Endometrium (tissue), 2 donors: ENCODE measurements at regions not wholly inside any gene's neighbourhood (a gene's known extent, or its start where the extent isn't known, plus 50 kb on each side); places are given as distances from the start of the nearest gene placed in this dataset.
"Not testable (repeated sequence)": the region's sequence is repeated elsewhere in the genome, so short reads cannot be mapped to it uniquely, and the experiment has no call there.

Experiments used
- FAIRE-seq: peaks from 2 replicates; lab custom pipeline; 2012; peaks lifted over from hg19 to GRCh38; lab: Jason Lieb, UNC
- donor health status: control.
- donor health status: control.

DNA sequence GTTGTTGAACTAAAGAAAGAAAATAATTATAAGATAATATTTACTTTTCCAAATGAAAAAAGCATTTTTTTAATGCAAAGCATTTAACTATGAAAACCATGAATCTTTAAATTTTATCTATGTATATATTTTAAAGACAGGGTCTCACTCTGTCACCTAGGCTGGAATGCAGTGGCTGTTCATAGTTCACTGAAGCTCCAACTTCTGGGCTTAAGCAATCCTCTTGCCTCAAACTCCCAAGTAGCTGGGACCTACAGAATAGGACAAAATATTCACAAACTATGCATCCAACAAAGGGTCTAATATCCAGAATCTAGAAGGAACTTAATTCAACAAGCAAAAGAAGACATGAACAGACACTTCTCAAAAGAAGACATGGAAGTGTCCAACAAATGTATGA, 55.9 kb upstream of the ALB start:
- FAIRE-seq = no peak

DNA sequence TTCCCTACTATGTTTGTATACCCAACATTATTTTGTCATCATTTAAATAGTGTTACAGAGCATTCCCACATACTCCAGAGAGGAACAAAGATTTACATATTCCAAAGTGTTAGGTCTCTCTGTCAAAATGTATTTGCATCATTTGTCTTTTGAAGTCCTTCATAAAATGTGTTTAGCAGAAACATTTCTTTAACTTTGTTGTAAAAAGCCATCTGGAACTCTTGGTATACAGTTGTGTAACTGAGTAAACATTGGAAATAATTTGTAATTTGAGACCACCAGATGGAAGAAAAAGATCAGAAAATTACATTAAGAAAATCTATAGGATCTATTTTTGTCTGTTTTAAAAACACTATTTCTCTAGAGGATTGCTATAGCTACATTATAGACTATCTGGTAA, 56.6 kb upstream of the ALB start:
- no peak for FAIRE-seq

DNA sequence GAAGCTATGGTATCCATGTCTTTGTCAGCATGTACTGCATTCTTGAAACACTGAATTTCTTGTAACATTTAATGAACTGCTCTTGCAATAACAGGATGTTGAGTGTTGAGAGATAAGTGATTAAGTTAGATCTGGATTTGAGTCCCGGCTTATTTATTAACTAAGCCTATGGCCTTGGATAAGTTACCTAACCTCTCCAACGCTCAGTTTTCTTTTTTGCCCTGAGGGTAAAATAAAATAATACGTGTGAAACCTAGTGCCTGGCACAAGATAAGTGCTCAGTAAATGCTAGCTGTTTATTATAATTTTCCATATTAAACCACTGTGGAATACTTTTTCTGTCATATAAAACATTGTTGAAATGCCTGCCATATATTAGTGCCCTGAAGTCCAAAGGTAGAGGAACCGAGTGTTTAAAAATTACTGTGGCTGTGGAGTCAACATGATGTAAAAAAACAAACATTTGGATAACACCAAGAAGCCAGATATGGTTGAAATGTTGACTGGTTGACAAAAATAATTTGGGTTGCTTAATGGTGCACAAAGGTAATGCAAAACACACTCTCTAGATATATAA, 58.6 kb upstream of the ALB start:
- no peak for FAIRE-seq

DNA sequence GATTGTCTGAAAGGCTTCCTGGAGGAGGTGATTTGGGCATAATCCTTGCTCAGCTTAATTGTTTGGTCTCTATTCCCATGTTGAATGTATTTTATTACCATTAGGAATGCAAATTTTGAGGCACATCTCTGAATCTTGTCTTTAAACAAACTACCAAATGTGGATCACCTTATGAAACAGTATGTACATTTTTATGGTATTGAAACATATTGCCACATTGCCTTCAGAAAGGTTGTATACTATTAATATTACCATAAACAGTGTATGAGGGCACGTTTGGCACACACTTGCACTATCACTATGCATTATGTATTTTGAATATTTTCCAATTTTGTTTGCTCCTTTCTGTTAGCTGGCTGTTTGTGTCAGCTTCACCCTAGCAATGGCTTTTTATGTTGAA, 60.0 kb upstream of the ALB start:
- no peak for FAIRE-seq

DNA sequence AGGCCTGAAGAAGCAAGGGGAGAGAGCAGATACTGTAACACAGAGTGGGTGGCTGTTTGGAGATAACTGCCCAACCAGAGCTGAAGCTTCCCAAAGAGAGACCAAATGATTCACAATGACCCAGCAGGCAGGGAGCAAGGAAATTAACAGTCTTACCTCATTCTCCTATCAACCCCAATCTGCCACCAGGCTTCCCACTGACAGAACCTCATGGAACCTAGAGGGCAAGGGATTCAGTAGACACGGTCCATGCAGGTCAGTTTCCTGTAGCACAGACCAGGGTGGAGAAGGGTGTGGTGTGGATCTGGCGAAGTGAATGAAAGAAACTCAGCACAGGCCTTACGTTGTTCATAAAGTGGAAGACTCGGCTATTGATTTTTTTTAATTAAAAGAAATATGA, 60.7 kb upstream of the ALB start:
- FAIRE-seq = no peak

DNA sequence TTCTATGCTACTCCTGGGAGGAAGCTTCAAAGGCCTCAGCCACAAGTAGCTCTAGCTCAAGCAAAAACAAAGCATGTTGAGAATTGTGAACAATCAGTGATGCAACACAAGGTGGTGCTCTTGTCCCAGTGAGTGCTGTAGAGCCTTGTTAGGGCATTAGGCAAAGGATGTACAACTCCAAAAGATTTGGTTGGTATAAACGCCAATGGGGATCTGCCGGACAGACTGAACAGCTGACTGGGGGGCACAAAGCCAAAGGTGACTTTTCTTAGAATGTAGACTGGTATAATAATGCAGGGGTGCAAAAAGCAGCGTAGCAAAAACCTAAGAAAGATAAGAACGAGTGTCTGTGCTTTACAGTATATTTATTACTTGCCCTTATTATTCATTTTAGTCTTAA, 62.6 kb upstream of the ALB start:
- no peak for FAIRE-seq

DNA sequence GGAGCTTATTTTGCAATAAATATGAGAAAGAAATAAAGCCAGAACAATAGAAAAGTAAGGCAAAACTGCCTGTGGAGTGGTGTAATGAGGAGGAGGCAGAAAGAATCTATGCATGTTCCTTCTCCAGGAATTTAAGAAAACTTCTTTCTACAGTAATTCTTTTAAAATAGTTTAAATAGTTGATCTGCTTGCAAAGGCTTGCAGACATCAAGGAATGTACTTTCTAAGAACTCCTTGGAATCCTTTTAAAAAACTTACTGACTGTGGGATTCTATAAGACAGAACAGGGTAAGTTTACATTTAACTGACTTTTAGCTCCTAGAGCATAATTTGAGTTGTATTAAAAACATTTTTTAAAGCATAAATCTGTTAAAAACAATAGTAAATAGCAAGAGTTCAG, 63.2 kb upstream of the ALB start:
- no peak for FAIRE-seq

DNA sequence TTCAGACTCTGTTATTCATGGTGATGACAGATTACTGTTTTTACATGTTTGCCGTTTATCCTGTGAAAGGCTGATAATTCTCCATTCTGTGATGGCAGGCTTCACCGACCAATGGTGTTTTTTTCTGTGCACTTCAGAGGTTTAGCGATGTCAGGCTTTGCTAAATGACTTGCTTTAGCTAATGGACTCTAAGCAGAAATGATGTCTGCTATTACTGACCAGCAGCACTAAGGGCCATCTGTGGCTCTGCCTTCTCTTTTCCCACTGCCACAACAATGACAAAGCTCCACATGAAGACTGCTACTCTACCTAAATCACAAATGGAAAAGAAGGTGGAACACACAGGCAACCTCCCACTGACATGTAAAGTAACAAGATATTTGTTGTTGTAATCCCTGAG, 68.4 kb upstream of the ALB start:
- FAIRE-seq = no peak

DNA sequence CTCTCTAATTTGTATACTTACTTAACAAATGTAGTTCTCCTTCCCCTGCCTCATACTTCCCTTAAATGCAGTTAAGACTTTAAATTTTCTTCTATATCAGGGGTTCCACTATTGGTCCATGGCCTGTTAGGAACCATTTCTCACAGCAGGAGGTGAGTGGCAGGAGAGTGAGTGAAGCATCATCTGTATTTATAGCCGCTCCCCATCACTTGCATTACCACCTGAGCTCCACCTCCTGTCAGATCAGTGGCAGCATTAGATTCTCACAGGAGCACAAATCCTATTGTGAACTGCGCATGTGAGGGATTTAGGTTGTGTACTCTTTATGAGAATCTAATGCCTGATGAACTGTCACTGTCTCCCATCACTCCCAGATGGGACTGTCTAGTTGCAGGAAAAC, 72.1 kb upstream of the ALB start:
- FAIRE-seq = not testable (repeated sequence)

DNA sequence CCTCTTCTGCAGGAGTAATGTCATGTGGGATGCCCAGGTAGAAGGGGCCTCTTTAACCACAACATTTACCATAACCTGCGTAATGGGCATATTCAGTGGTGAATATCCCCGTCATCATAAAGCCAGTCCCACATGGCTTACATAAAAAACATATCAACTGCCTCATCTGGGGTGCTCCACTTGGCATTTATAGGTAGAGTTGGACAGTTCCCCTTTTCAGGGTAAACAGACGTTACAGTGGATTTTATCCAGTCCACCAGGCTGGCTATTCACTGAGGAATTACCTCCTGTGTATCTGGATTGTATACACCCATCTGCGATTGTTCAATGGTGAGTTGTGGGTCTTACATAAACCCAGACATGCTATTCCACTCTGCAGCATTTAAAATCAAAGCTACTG, 70.7 kb upstream of the ANKRD17 start:
- FAIRE-seq = no peak

DNA sequence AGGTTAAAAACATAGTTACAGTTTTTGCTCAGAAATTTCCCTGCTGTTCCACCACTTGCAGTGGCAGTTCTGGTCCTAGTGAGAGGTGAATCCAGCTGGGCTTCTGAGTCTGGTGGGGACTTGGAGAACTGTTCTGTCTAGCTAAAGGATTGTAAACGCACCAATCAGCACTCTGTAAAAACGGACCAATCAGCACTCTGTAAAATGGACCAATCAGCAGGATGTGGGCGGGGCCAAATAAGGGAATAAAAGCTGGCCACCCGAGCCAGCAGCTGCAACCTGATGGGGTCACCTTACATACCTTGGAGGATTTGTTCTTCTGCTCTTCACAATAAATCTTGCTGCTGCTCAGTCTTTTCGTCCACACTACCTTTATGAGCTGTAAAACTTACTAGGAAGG, 67.2 kb upstream of the ANKRD17 start:
- not testable (repeated sequence) for FAIRE-seq

DNA sequence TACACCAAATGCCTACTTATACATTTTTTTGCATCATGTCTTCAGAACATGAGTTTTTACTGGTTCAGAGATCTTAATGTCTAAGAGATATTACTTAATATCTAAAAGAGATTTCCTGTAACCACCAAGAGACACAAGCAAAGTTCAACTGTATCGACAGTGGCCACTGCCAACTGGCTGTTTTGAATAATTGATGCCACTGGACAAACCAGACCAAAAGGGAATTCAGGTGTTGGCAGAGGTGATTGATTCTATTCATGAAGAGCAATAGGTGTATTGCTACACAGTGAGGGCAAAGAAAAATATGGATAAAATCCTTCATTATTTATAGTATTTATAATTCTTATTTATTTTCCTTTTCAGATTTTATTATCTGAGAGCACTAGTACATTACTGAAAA, 58.5 kb upstream of the ANKRD17 start:
- no peak for FAIRE-seq

DNA sequence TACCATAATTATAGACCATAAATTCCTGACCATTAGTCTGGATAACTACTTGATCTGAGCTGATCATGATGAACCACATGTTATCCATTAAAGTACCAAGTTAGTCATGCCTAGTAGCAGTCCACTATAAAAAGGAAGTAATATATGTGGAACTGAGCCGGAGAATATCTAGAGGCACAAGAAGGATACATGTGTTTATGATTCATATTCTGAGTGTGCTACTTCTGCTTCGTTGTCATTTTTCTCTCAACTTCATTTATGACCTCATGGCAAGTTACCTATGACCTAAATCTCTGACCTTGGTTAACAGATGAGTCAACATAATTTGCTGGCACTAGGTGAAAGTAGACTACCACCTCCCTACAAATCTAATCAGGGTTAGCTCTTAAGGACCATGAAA, 56.5 kb upstream of the ANKRD17 start:
- no peak for FAIRE-seq

DNA sequence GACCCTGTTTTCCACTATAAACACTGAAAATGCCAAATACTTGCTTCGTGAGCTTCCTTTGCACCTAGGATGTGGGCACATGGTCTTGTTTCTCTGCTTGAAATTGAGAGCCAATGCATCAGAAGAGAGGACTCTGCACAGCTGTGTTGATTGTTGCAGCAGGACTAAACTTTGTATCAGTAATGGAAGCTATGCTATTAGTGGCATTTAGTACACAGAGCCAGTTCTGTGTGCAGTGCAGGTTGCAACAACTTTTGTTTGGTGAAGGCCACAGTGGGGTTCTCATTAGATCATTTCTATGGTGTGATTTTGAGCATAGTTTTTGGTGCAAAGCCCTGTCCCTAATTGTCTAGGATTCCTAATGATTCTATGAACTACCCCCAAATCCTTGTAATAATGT, 54.4 kb upstream of the ANKRD17 start:
- FAIRE-seq = no peak

DNA sequence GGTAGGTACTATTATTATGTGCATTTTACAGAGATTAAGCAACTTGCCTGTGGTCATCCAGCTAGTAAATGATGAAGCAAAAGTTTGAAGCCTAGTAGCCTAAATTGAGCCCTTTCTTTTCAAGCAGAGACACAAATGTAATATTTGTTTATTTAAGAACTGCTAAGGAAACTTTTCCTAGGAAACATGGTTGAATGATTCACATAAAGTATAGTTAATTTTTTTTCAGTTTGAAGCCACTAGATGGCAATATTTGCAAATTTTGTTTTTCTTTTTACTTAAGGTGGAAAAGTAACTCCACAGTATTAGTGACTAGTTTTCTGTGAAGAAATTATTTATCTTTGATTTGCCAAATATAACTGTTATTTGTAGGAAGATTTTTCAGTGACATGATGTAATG, 52.8 kb upstream of the ANKRD17 start:
- peak; percentile 84 for FAIRE-seq

DNA sequence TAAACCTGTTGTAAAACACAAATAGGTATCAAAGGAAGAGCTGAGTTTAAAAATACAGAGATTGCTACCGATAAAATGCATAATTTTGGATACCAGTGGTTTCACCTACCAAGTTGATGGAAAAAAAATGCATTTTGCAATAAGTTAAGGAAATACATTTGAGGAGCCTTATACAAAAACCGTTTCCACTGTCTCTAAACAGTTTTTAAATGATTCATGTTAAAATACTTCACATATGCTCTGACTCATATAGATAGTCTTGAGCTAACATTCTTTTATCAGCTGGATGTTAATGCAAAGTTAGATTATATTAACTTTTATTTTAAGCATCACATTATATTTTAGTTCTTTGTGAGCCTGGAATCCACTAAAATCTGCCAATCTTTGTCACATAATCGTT, 50.6 kb upstream of the ANKRD17 start:
- FAIRE-seq = no peak
